Upper lobe of left lung (tissue), 6 donors: ENCODE measurements at regions not wholly inside any gene's neighbourhood (a gene's known extent, or its start where the extent isn't known, plus 50 kb on each side); places are given as distances from the start of the nearest gene placed in this dataset.
"Not testable (repeated sequence)": the region's sequence is repeated elsewhere in the genome, so short reads cannot be mapped to it uniquely, and the experiment has no call there.

Experiments
- ATAC-seq, 2 donors: fragments of 200-7000 bp; cut with Tn5 transposase; one replicate each; pipeline ENCODE4 v1.9.1; 2022; ENCODE audit warnings: mild to moderate bottlenecking in 2 of 2, moderate library complexity in 2 of 2; ENCODE audit not compliant: low FRiP score in 2 of 2
- DNase-seq, 2 donors: peaks; one replicate each; pipeline ENCODE4 v3.0.0-alpha.2; 2019 to 2020
- H3K27ac ChIP-seq, 4 donors: fragments of 200-600 bp; sonication (generic); one replicate each; pipeline ENCODE4 v1.5.1; 2016 to 2019
- H3K27me3 ChIP-seq, 4 donors: fragments of 200-600 bp; sonication (generic); one replicate each; pipeline ENCODE4 v1.5.1; 2017 to 2019
- H3K36me3 ChIP-seq, 4 donors: fragments of 200-600 bp; sonication (generic); one replicate each; pipeline ENCODE4 v1.5.1; 2016 to 2019
- H3K4me1 ChIP-seq, 4 donors: fragments of 200-600 bp; sonication (generic); one replicate each; pipeline ENCODE4 v1.5.1; 2018 to 2019
- H3K4me3 ChIP-seq, 4 donors: fragments of 200-600 bp; sonication (generic); one replicate each; pipeline ENCODE4 v1.5.1; 2017 to 2019; ENCODE audit warnings: mild to moderate bottlenecking in 2 of 4, moderate library complexity in 1 of 4
- H3K9me3 ChIP-seq, 4 donors: fragments of 200-600 bp; sonication (generic); one replicate each; pipeline ENCODE4 v1.5.1; 2018 to 2019
- EP300 ChIP-seq, 4 donors: sonication (generic); formaldehyde crosslinking; IDR thresholded peaks; one replicate each; pipeline ENCODE4 v1.5.1; 2017; ENCODE audit warnings: antibody characterized with exemption in 4 of 4, control low read depth in 2 of 4
- POLR2A ChIP-seq, 4 donors: fragments of 450-650 bp; IDR thresholded peaks; one replicate each; pipeline ENCODE4 v1.5.1; 2016 to 2017; ENCODE audit warnings: antibody characterized with exemption in 4 of 4, mild to moderate bottlenecking in 2 of 4
- POLR2AphosphoS5 ChIP-seq, 2 donors: sonication (generic); formaldehyde crosslinking; IDR thresholded peaks; one replicate each; pipeline ENCODE4 v1.5.1; 2017; ENCODE audit warnings: antibody characterized with exemption in 2 of 2
- WGBS, 2 donors: methylation state at CpG; one replicate each; pipeline ENCODE4 v1.1.5; 2017 to 2018; 5-methylcytosine and 5-hydroxymethylcytosine counted together
- TF ChIP-seq, protein P1 (sequence below), 6 experiments: fragments of 450-650 bp in 4 of 6; fragments of 200-600 bp in 2 of 6; sonication (generic) in 2 of 6; IDR thresholded peaks; one replicate each; pipeline ENCODE4 v1.5.1; 2016 to 2019; ENCODE audit warnings: antibody characterized with exemption in 6 of 6
- donor health status: DM: no; HTN: no; CAD: no; lungs with moderate emphysema.
- donor health status: DM: no; HTN: yes; CAD: no; lungs with severe emphysema.

DNA sequence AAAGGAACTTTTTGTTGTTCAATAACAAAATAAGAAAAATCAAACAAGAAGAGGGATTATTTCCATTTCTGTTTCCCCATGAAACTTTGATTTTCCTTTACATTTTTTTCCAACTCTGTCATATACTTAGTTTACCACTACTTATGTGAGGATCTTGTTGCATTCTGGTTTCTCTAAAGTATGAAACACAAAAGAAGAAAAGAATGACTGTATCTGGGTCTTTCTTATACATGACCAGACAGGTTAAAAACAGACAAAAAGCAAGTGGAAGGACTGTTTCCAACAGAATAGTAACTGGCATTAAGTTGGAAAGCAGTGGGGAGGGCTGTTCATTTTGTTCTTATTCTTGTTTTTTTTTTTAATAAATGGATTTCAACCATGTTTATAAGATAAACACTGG is 1207.8 kb upstream of the FAM98A start:
- DNase-seq (no peak), ATAC-seq (no peak)
- H3K27me3 ChIP-seq = no peaks in the 10 kb centered on the region
- no peaks in the 10 kb centered on the region for H3K36me3 ChIP-seq
- H3K4me1 ChIP-seq = no peaks in the 10 kb centered on the region
- H3K27ac ChIP-seq = no peak overlapping the region
- H3K4me3 ChIP-seq = no peak overlapping the region
- no peak for TF ChIP-seq POLR2A (IDR thresholded peaks at IDR 0.05)
- no peak for TF ChIP-seq EP300 (IDR thresholded peaks at IDR 0.05)
- TF ChIP-seq, protein P1, sequence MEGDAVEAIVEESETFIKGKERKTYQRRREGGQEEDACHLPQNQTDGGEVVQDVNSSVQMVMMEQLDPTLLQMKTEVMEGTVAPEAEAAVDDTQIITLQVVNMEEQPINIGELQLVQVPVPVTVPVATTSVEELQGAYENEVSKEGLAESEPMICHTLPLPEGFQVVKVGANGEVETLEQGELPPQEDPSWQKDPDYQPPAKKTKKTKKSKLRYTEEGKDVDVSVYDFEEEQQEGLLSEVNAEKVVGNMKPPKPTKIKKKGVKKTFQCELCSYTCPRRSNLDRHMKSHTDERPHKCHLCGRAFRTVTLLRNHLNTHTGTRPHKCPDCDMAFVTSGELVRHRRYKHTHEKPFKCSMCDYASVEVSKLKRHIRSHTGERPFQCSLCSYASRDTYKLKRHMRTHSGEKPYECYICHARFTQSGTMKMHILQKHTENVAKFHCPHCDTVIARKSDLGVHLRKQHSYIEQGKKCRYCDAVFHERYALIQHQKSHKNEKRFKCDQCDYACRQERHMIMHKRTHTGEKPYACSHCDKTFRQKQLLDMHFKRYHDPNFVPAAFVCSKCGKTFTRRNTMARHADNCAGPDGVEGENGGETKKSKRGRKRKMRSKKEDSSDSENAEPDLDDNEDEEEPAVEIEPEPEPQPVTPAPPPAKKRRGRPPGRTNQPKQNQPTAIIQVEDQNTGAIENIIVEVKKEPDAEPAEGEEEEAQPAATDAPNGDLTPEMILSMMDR (IDR thresholded peaks at IDR 0.05) = no peak
- TF ChIP-seq POLR2AphosphoS5 (IDR thresholded peaks at IDR 0.05) = no peak
- H3K9me3 ChIP-seq = no peaks in the 10 kb centered on the region

DNA sequence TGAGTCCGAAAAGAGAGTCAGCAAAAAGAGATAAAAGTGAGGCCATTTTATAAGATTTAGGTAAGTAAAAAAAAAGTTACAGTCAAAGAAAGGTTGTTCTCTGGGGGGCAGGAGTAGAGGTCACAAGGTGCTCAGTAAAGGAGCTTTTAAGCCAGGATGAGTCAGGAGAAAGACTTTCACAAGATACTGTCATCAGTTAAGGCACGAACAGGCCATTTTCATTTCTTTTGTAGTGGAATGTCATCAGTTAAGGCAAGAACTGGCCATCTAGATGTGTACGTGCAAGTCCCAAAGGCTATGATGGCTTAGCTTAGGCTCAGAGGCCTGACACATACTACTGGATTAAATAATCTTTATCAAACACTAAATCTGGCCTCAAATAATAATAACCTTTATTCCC is 1207.3 kb upstream of the FAM98A start:
- H3K4me1 ChIP-seq = no peaks in the 10 kb centered on the region
- WGBS, 2 donors = 88% methylated on average over 3 of the region's 3 CpGs
- no peak for TF ChIP-seq POLR2A (IDR thresholded peaks at IDR 0.05)
- TF ChIP-seq, protein P1 (IDR thresholded peaks at IDR 0.05) = no peak
- no peak for TF ChIP-seq EP300 (IDR thresholded peaks at IDR 0.05)
- TF ChIP-seq POLR2AphosphoS5 (IDR thresholded peaks at IDR 0.05) = no peak
- H3K27me3 ChIP-seq = no peaks in the 10 kb centered on the region
- H3K27ac ChIP-seq = no peak overlapping the region
- H3K9me3 ChIP-seq = no peaks in the 10 kb centered on the region
- no peak for ATAC-seq
- no peaks in the 10 kb centered on the region for H3K36me3 ChIP-seq
- DNase-seq = no peak
- H3K4me3 ChIP-seq = no peak overlapping the region

DNA sequence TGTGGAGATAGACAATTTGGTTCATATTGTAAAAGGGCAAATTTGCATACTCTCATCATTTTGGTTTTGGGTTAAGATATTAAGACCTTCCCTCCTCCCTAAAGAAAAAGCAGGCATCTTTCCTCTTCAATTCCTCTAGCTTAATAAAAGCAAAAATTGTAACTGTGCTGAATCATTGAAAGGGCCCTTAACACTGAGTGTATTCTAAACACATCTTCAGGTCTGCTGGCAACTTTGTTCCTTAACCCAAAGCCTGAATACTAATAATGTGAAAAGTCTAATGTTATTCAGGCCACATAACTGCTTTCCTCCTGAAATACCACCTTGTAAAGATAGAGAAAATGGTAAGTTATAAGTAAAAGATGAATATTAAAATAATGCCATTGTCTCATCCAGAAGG is 1200.5 kb upstream of the FAM98A start:
- Histone ChIP-seq H3K27ac (no peak overlapping the region), H3K4me1 (no peaks in the 10 kb centered on the region), H3K27me3 (no peaks in the 10 kb centered on the region), H3K4me3 (no peak overlapping the region), H3K36me3 (no peaks in the 10 kb centered on the region), H3K9me3 (no peaks in the 10 kb centered on the region)
- ATAC-seq = no peak
- TF ChIP-seq, protein P1 (IDR thresholded peaks at IDR 0.05) = no peak
- TF ChIP-seq POLR2A (IDR thresholded peaks at IDR 0.05) (no peak), POLR2AphosphoS5 (IDR thresholded peaks at IDR 0.05) (no peak), EP300 (IDR thresholded peaks at IDR 0.05) (no peak)
- DNase-seq = no peak

DNA sequence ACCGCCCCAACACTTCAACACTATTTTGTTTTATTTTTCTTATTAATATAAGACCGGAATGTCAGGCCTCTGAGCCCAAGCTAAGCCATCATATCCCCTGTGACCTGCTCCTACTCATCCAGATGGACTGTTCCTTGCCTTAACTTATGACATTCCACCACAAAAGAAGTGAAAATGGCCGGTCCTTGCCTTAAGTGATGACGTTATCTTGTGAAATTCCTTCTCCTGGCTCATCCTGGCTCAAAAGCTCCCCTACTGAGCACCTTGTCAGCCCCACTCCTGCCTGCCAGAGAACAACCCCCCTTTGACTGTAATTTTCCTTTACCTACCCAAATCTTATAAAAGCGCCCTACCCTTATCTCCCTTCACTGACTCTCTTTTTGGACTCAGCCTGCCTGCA is 1196.5 kb upstream of the FAM98A start:
- not testable (repeated sequence) for H3K36me3 ChIP-seq, H3K27me3 ChIP-seq, DNase-seq, H3K4me1 ChIP-seq, H3K4me3 ChIP-seq, ATAC-seq, H3K9me3 ChIP-seq, H3K27ac ChIP-seq
- 71 to 73% methylated on average over 5 of the region's 5 CpGs for WGBS, 2 donors

DNA sequence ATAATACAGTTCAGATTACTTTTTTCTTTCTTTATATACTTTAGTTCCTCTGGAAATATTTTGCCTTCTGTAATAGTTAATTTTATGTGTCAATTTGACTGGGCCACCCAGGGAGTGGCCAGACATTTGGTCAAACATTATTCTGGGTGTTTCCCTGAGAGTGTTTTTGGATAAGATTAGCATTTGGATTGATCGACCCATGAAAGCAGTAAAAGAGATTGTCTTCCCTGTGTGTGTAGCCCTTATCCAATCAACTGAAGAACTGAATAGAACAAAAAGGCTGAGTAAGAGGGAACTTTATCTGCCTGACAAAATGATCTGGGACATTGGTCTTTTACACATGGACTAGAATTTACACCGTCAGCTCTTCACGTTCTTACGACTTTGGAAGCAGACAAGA is 1190.1 kb upstream of the FAM98A start:
- ATAC-seq (no peak), DNase-seq (no peak)
- no peak overlapping the region for H3K4me3 ChIP-seq
- WGBS, 2 donors = 79 to 81% methylated on average over 4 of the region's 4 CpGs
- TF ChIP-seq POLR2AphosphoS5 (IDR thresholded peaks at IDR 0.05) = no peak
- TF ChIP-seq, protein P1 (IDR thresholded peaks at IDR 0.05) = no peak
- TF ChIP-seq EP300 (IDR thresholded peaks at IDR 0.05) = no peak
- no peak for TF ChIP-seq POLR2A (IDR thresholded peaks at IDR 0.05)
- no peaks in the 10 kb centered on the region for H3K9me3 ChIP-seq
- H3K27me3 ChIP-seq = no peaks in the 10 kb centered on the region
- H3K4me1 ChIP-seq = no peaks in the 10 kb centered on the region
- H3K27ac ChIP-seq = no peak overlapping the region
- H3K36me3 ChIP-seq = no peaks in the 10 kb centered on the region

DNA sequence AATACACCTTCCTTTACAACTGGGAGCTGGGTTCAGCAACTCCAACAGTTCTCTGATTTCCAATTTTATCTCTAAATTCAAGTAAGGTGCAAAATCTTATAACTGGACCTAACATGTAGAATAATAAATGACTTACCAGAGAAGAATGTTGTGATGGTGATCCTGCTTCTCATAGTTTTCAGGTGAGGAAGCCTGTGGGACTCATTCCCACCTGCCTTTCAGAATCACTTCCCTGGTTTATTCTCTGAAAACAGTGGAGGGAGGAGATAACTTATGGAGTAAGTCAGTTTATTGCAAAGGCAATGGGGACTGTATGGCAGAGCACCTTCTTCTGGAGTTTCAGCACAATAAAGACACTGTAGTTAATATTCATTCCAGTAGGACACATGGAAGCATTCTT is 1188.2 kb upstream of the FAM98A start:
- ATAC-seq = no peak
- no peaks in the 10 kb centered on the region for H3K9me3 ChIP-seq

More for the DNA sequence above, 1188.2 kb upstream of the FAM98A start:
- Histone ChIP-seq H3K4me1 (no peaks in the 10 kb centered on the region), H3K27ac (no peak overlapping the region), H3K36me3 (no peaks in the 10 kb centered on the region), H3K4me3 (no peak overlapping the region), H3K27me3 (no peaks in the 10 kb centered on the region)
- no peak for TF ChIP-seq POLR2A (IDR thresholded peaks at IDR 0.05)
- no peak for DNase-seq
